ENCODE measurements at regions not wholly inside any gene's neighbourhood (a gene's known extent, or its start where the extent isn't known, plus 50 kb on each side); places are given as distances from the start of the nearest gene placed in this dataset.

GRCh38 chr2:225971433-225971832 lies 571.9 kb downstream of the NYAP2 start:
- no peak overlapping the region for H3K27ac ChIP-seq (ENCODE audit: low read depth in 1 of 2, low read length in 1 of 2)
- H3K4me3 ChIP-seq: no peak overlapping the region
- no peaks in the 10 kb centered on the region for H3K36me3 ChIP-seq (ENCODE audit: control insufficient read depth in 4 of 4, insufficient read depth in 4 of 4, low read length in 4 of 4)
- no peaks in the 10 kb centered on the region for H3K27me3 ChIP-seq (ENCODE audit: control insufficient read depth in 3 of 3, insufficient read depth in 3 of 3, low read length in 2 of 3)
- H3K9ac ChIP-seq (ENCODE audit: insufficient read depth in 1 of 2, low read length in 2 of 2): no peak overlapping the region
- DNase-seq: no peak
- no peak for TF ChIP-seq CTCF (IDR thresholded peaks at IDR 0.05; ENCODE audit: control extremely low read depth, extremely low read depth)
- 76 to 82% methylated on average over 3 of the region's 3 CpGs for WGBS, 2 donors
- no peaks in the 10 kb centered on the region for H3K9me3 ChIP-seq (ENCODE audit: control insufficient read depth in 4 of 4, insufficient read depth in 3 of 4, low read length in 3 of 4)
- ATAC-seq (ENCODE audit: insufficient read depth, low FRiP score): no peak
- no peaks in the 10 kb centered on the region for H3K4me1 ChIP-seq (ENCODE audit: control insufficient read depth in 5 of 5, insufficient read depth in 5 of 5, low read length in 5 of 5)

- 15 to 38% methylated on average over 4 of the region's 4 CpGs for WGBS, 2 donors
- ATAC-seq (ENCODE audit: insufficient read depth, low FRiP score): no peak
Observed at GRCh38 chr2:225948903-225949302, 549.4 kb downstream of the NYAP2 start.

GRCh38 chr2:225938991-225939390 lies 539.5 kb downstream of the NYAP2 start:
- ATAC-seq (ENCODE audit: insufficient read depth, low FRiP score): no peak
- no peak overlapping the region for H3K4me3 ChIP-seq

More at GRCh38 chr2:225948903-225949302, 549.4 kb downstream of the NYAP2 start:
- no peak overlapping the region for H3K4me3 ChIP-seq
- no peaks in the 10 kb centered on the region for H3K4me1 ChIP-seq (ENCODE audit: control insufficient read depth in 5 of 5, insufficient read depth in 5 of 5, low read length in 5 of 5)
- H3K9me3 ChIP-seq (ENCODE audit: control insufficient read depth in 4 of 4, insufficient read depth in 3 of 4, low read length in 3 of 4): peaks cover under 1 to 10% (median 6%) of the 10 kb centered on the region in 4 donors
- no peak overlapping the region for H3K9ac ChIP-seq (ENCODE audit: insufficient read depth in 1 of 2, low read length in 2 of 2)
- no peaks in the 10 kb centered on the region for H3K36me3 ChIP-seq (ENCODE audit: control insufficient read depth in 4 of 4, insufficient read depth in 4 of 4, low read length in 4 of 4)
- no peaks in the 10 kb centered on the region for H3K27me3 ChIP-seq (ENCODE audit: control insufficient read depth in 3 of 3, insufficient read depth in 3 of 3, low read length in 2 of 3)
- TF ChIP-seq CTCF (IDR thresholded peaks at IDR 0.05; ENCODE audit: control extremely low read depth, extremely low read depth): no peak
- DNase-seq: no peak
- no peak overlapping the region for H3K27ac ChIP-seq (ENCODE audit: low read depth in 1 of 2, low read length in 1 of 2)

More at GRCh38 chr2:225938991-225939390, 539.5 kb downstream of the NYAP2 start:
- Histone ChIP-seq H3K9me3 (ENCODE audit: control insufficient read depth in 4 of 4, insufficient read depth in 3 of 4, low read length in 3 of 4) (peaks cover 0 to 3% (median 0%) of the 10 kb centered on the region in 4 donors), H3K27ac (ENCODE audit: low read depth in 1 of 2, low read length in 1 of 2) (no peak overlapping the region), H3K27me3 (ENCODE audit: control insufficient read depth in 3 of 3, insufficient read depth in 3 of 3, low read length in 2 of 3) (no peaks in the 10 kb centered on the region), H3K9ac (ENCODE audit: insufficient read depth in 1 of 2, low read length in 2 of 2) (no peak overlapping the region), H3K4me1 (ENCODE audit: control insufficient read depth in 5 of 5, insufficient read depth in 5 of 5, low read length in 5 of 5) (no peaks in the 10 kb centered on the region), H3K36me3 (ENCODE audit: control insufficient read depth in 4 of 4, insufficient read depth in 4 of 4, low read length in 4 of 4) (no peaks in the 10 kb centered on the region)
- DNase-seq: no peak
- 97 to 98% methylated on average over 1 of the region's 1 CpG for WGBS, 2 donors
- TF ChIP-seq CTCF (IDR thresholded peaks at IDR 0.05; ENCODE audit: control extremely low read depth, extremely low read depth): no peak

All from lung (tissue), 11 donors.